Gastrocnemius medialis (tissue), 4 donors: ENCODE measurements at regions not wholly inside any gene's neighbourhood (a gene's known extent, or its start where the extent isn't known, plus 50 kb on each side); places are given as distances from the start of the nearest gene placed in this dataset.
"Not testable (repeated sequence)": the region's sequence is repeated elsewhere in the genome, so short reads cannot be mapped to it uniquely, and the experiment has no call there.

ENCODE experiments used
- ATAC-seq, 2 donors: fragments of 150-250 bp; one replicate each; pipeline ENCODE4 v1.9.1; 2016
- DNase-seq, 2 donors: peaks; one replicate each; pipeline ENCODE4 v3.0.0-alpha.2; 2019
- H3K27ac ChIP-seq, 4 donors: fragments of 200-600 bp; sonication (generic); 1 replicate in 1 of 4; 2 replicates in 3 of 4; pipeline ENCODE4 v1.5.1; 2016 to 2018; ENCODE audit warnings: mild to moderate bottlenecking in 2 of 4, moderate library complexity in 1 of 4
- H3K27me3 ChIP-seq, 3 donors: fragments of 200-600 bp; sonication (generic) in 2 of 3; 1 replicate in 1 of 3; 2 replicates in 2 of 3; pipeline versions ENCODE4 v1.5.1 to v1.6.0; 2016 to 2019; ENCODE audit warnings: mild to moderate bottlenecking in 1 of 3, moderate library complexity in 1 of 3
- H3K36me3 ChIP-seq, 2 donors: fragments of 200-600 bp; sonication (generic) in 1 of 2; one replicate each; pipeline ENCODE4 v1.5.1; 2017 to 2018
- H3K4me1 ChIP-seq, 2 donors: fragments of 200-600 bp; sonication (generic) in 1 of 2; one replicate each; pipeline ENCODE4 v1.5.1; 2016 to 2017; ENCODE audit warnings: mild to moderate bottlenecking in 2 of 2
- H3K4me3 ChIP-seq, 4 donors: fragments of 200-600 bp; sonication (generic) in 3 of 4; 1 replicate in 1 of 4; 2 replicates in 3 of 4; pipeline ENCODE4 v1.5.1; 2016 to 2019; ENCODE audit warnings: mild to moderate bottlenecking in 2 of 4
- H3K9me3 ChIP-seq, 3 donors: fragments of 200-600 bp; sonication (generic) in 2 of 3; 1 replicate in 1 of 3; 2 replicates in 2 of 3; pipeline ENCODE4 v1.5.1; 2016 to 2019
- POLR2A ChIP-seq, 2 donors: fragments of 450-650 bp; IDR thresholded peaks; one replicate each; pipeline ENCODE4 v1.6.1; 2017; ENCODE audit warnings: antibody characterized with exemption in 2 of 2, mild to moderate bottlenecking in 2 of 2, moderate library complexity in 2 of 2
- in situ Hi-C, 4 donors: fragments of 200-750 bp; cut with MboI; loops; one replicate each; pipeline versions ENCODE4 v1.15.0 to v1.8.0; 2017; ENCODE audit warnings: low sequenced_read_pairs in 4 of 4
- intact Hi-C: fragments of 100-400 bp; cut with DNase I; formaldehyde crosslinking; loops from one replicate; pipeline ENCODE4 v1.15.1; 2023; ENCODE audit warnings: low total_unique reads
- TF ChIP-seq, protein P1 (sequence below), 5 experiments: fragments of 450-650 bp in 3 of 5; fragments of 200-600 bp in 2 of 5; sonication (generic) in 2 of 5; IDR thresholded peaks in 4 of 5; conservative IDR thresholded peaks in 1 of 5; 1 replicate in 4 of 5; 2 replicates in 1 of 5; pipeline ENCODE4 v1.5.1; 2016 to 2019; ENCODE audit warnings: antibody characterized with exemption in 5 of 5, mild to moderate bottlenecking in 3 of 5, moderate library complexity in 3 of 5

DNA sequence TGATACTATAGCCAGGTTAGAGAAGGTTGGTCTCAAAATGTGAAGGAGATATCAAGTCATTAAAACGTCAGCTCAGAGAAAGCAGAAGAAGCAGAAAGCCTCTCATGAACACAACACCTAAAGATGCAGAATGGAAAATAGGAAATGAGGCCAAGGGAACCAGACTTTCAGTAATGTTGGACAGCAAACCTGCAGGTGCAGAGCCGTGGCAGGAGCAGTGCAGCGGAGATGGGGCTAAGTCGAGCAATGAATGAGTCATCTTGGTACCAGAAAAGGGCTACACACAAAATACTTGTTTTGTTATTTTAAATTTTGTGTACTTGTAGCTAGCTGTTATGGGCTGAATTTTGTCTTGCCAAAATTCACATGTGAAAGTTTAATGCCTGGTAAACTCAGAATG, 479.6 kb upstream of the POM121L12 start:
- no peak for TF ChIP-seq POLR2A (IDR thresholded peaks at IDR 0.05)
- TF ChIP-seq, protein P1, sequence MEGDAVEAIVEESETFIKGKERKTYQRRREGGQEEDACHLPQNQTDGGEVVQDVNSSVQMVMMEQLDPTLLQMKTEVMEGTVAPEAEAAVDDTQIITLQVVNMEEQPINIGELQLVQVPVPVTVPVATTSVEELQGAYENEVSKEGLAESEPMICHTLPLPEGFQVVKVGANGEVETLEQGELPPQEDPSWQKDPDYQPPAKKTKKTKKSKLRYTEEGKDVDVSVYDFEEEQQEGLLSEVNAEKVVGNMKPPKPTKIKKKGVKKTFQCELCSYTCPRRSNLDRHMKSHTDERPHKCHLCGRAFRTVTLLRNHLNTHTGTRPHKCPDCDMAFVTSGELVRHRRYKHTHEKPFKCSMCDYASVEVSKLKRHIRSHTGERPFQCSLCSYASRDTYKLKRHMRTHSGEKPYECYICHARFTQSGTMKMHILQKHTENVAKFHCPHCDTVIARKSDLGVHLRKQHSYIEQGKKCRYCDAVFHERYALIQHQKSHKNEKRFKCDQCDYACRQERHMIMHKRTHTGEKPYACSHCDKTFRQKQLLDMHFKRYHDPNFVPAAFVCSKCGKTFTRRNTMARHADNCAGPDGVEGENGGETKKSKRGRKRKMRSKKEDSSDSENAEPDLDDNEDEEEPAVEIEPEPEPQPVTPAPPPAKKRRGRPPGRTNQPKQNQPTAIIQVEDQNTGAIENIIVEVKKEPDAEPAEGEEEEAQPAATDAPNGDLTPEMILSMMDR (IDR thresholded peaks at IDR 0.05 in 4 of 5, conservative IDR thresholded peaks at IDR 0.05 in 1 of 5): no peak
- H3K27ac ChIP-seq: no peak overlapping the region
- in situ Hi-C loops: no loop called here
- H3K27me3 ChIP-seq: no peaks in the 10 kb centered on the region
- H3K9me3 ChIP-seq: no peaks in the 10 kb centered on the region
- DNase-seq: no peak
- no peaks in the 10 kb centered on the region for H3K4me1 ChIP-seq
- ATAC-seq: no peak
- no peak overlapping the region for H3K4me3 ChIP-seq
- intact Hi-C loops: no loop called here
- H3K36me3 ChIP-seq: no peaks in the 10 kb centered on the region

DNA sequence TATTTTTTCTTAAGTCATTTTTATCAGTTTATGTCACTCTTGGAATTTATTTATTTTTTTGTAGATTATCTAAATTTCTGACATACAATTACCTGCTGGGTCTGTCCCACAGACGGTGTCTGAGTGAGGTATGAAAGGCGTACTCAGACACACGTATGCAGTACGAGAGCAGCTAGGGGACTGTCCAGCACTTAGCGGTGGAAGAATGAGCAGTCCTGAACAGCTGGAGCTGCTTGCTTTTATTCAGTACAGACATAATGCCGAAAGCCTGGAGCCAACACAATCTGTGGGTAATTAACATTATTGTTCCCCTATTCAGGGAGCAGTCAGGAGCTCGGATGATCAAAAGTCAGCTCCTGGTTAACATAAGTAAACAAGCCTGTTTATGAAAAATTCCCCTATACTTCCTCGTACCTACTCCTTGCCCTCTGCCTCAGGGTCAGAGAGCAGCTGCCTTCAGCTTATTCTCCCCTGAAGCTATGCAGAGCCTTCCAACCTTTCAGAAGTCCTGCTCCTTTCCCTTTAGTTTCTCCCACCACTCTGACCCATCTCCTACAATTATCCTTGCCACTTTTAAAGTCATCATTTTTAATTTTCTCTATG, 488.0 kb upstream of the POM121L12 start:
- DNase-seq: no peak
- no peak for ATAC-seq
- TF ChIP-seq POLR2A (IDR thresholded peaks at IDR 0.05): no peak
- TF ChIP-seq, protein P1 (IDR thresholded peaks at IDR 0.05 in 4 of 5, conservative IDR thresholded peaks at IDR 0.05 in 1 of 5): no peak
- Histone ChIP-seq H3K9me3 (no peaks in the 10 kb centered on the region), H3K4me3 (no peak overlapping the region), H3K36me3 (no peaks in the 10 kb centered on the region), H3K27ac (no peak overlapping the region), H3K27me3 (no peaks in the 10 kb centered on the region), H3K4me1 (no peaks in the 10 kb centered on the region)
- in situ Hi-C loops: no loop called here
- intact Hi-C loops: no loop called here

DNA sequence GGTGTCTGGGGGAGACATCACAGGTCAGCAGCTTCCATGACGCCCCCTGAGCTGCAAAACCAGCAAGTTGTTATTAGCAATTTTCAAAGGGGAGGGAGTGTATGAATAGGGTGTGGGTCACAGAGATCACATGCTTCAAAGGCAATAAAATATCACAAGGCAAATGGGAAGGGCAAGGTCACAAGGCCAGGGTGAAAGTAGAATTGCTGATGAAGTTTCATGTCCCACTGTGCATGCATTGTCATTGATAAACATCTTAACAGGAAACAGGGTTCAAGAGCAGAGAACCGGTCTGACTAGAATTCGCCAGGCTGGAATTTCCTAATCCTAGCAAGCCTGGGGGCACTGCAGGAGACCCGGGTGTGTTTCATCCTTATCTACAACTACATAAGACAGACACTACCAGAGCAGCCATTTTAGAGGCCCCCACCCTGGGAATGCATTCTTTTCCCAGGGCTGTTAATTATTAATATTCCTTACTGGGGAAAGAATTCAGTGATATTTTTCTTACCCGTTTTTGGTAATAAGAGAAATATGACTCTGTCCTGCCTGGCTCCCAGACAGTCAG, 494.2 kb upstream of the POM121L12 start:
- DNase-seq, H3K9me3 ChIP-seq, H3K27ac ChIP-seq, intact Hi-C loops, H3K4me3 ChIP-seq, H3K36me3 ChIP-seq, H3K27me3 ChIP-seq, H3K4me1 ChIP-seq, ATAC-seq, in situ Hi-C loops: not testable (repeated sequence)

DNA sequence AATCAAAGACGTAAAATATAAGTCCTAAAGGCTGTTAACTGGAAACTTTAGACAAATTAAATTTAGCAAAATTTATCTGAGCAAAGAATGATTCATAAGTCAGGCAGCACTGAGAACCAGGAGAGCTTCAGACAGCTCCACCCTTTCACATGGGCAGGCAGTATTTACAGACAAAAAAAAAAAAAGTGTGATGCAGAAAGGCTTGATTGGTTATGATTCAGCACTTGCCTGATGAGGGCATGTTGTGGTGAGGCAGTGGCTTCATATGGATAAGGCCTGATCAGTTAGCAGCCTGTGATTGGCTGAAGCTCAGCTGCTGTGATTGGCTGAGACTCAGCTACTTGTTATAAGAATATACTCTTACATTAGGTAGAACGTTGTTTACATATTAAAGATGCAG, 495.4 kb upstream of the POM121L12 start:
- in situ Hi-C loops (no loop called here), intact Hi-C loops (no loop called here)
- Histone ChIP-seq H3K4me1 (no peaks in the 10 kb centered on the region), H3K27me3 (no peaks in the 10 kb centered on the region), H3K36me3 (no peaks in the 10 kb centered on the region), H3K4me3 (no peak overlapping the region), H3K9me3 (no peaks in the 10 kb centered on the region), H3K27ac (no peak overlapping the region)
- ATAC-seq (no peak), DNase-seq (no peak)
- TF ChIP-seq, protein P1 (IDR thresholded peaks at IDR 0.05 in 4 of 5, conservative IDR thresholded peaks at IDR 0.05 in 1 of 5): no peak
- TF ChIP-seq POLR2A (IDR thresholded peaks at IDR 0.05): no peak

DNA sequence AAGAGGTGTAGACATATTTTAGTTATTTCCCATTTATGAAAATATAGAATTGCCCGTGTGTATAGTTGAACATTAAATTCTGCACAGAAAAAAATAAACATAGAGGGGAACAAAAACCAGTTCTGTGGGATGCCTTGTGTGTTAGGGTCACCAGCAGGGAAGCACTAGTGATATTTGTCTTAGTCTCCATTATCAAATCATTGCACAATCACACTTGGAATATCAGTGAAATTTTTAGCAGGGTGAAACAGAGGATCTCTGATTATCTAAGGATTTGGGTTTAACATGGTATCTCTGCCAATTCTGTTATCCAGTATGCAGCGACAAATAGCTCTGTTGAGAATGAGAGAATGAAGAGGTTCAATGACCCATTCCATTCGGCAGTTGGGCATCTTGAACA, 496.0 kb upstream of the POM121L12 start:
- Histone ChIP-seq H3K36me3 (no peaks in the 10 kb centered on the region), H3K9me3 (no peaks in the 10 kb centered on the region), H3K4me1 (no peaks in the 10 kb centered on the region), H3K4me3 (no peak overlapping the region), H3K27me3 (no peaks in the 10 kb centered on the region), H3K27ac (no peak overlapping the region)
- TF ChIP-seq POLR2A (IDR thresholded peaks at IDR 0.05): no peak
- TF ChIP-seq, protein P1 (IDR thresholded peaks at IDR 0.05 in 4 of 5, conservative IDR thresholded peaks at IDR 0.05 in 1 of 5): no peak
- in situ Hi-C loops: no loop called here
- ATAC-seq (no peak), DNase-seq (no peak)
- intact Hi-C loops: no loop called here
